MM.1S (cell line): ENCODE measurements at regions not wholly inside any gene's neighbourhood (a gene's known extent, or its start where the extent isn't known, plus 50 kb on each side); places are given as distances from the start of the nearest gene placed in this dataset.

ENCODE experiments used
- CTCF ChIP-seq: fragments of 300-600 bp; sonication (generic); IDR thresholded peaks from 2 replicates; pipeline ENCODE4 v1.5.1; 2016; ENCODE audit warnings: antibody characterized with exemption, low read length, mixed read lengths
- EZH2 ChIP-seq: fragments of 300-600 bp; sonication (generic); optimal IDR thresholded peaks from 2 replicates; pipeline ENCODE3; 2017; ENCODE audit warnings: low read depth, mild to moderate bottlenecking, antibody characterized with exemption, low read length, mixed read lengths

DNA sequence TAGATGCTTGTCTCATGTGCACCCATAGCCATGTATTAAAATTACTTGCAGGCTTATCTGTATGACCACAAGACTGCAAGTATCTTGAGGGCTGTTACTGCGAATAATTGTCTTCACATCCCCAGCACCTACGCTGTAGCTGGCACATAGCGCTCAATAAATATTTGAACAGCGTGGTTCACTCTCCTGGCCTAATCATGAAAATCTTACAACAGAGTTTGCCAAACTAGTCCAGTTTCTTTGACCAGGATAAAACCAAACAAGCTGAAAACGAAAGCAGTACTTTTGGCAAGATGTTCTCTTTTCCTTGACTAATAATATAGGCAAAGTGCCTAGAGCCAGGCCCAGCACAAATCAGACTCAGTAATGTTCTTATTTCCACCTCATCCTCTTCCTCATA lies 106.7 kb downstream of the RPS29 start:
- TF ChIP-seq CTCF: no peak
- TF ChIP-seq EZH2: no peak
